RWPE1 (cell line): ENCODE measurements at regions not wholly inside any gene's neighbourhood (a gene's known extent, or its start where the extent isn't known, plus 50 kb on each side); places are given as distances from the start of the nearest gene placed in this dataset.

Source experiments
- CTCF ChIA-PET: fragments of 350-600 bp; sonication (Branson Sonifier 250); formaldehyde crosslinking; extraction: SDS; loops from one replicate; lab custom pipeline; 2021; lab: Yijun Ruan, JAX
- POLR2A ChIA-PET: fragments of 400-600 bp; formaldehyde crosslinking; extraction: SDS; loops from one replicate; lab custom pipeline; 2020; ENCODE audit warnings: antibody characterized with exemption; ENCODE audit not compliant: low non-redundant PET; lab: Yijun Ruan, JAX
- DNase-seq: peaks from one replicate; pipeline ENCODE4 v3.0.0; 2012; ENCODE audit warnings: low spot score
- H3K27ac ChIP-seq: fragments of 450-650 bp; 2 replicates; pipeline ENCODE4 v1.5.1; 2017
- CTCF ChIP-seq: fragments of 450-650 bp; conservative IDR thresholded peaks from 2 replicates; pipeline ENCODE4 v1.5.1; 2017; ENCODE audit warnings: low read depth, mild to moderate bottlenecking

DNA sequence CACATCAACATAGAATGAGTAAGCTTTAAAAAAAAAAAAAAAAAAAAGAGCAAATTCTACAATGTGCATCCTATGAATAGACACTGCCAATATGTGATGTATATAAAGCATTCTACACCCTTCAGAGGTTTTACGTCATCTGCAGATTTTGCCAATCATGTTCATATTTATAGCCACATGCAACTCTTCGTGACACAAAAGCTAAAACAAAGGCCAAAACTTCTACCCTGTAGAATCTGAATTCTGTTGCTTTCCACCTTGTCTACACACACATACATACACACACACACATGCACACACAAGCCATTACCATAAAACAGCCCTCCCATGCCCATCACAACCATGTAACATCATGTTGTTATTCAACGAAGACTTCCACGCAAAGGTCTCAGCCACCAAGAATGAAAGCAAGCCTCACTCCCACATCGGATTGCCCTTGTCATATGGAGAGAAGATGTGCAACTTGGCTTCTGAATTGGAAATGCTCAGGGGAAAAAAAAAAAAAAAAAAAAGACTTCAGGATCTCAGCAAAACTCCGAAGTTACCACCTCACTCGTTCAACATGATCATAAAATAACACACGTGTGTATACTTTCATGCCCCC lies 479.4 kb upstream of the JARID2 start:
- TF ChIP-seq CTCF = no peak
- DNase-seq = no peak
- H3K27ac ChIP-seq = no peak overlapping the region
- CTCF ChIA-PET = interaction anchor here (0.6 to 0.7 kb wide), 2 partner anchors 13 to 515 kb away, joined by 3 read pairs; no protein-coding TSS in a partner anchor
- POLR2A ChIA-PET = no interaction called here

DNA sequence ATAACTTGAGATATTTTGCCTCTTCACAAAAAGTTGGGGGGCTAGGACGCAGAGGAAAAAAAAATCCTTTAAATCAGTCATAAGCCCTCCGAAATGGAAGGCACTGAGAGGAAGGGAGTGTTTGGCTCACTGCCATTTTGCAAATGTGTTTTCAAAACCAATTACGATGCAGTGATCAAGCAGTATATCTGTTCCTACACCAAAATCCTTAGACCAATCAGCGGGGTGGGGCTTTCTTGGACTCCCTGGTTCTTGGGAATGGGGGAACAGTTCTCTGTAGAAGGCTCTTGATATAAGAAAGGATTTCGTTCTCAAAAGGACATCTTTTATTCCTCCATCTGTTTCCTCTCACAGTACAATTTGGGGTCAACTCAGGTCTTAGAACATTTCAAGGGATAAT lies 478.6 kb upstream of the JARID2 start:
- no peak for DNase-seq
- ChIA-PET POLR2A (no interaction called here), CTCF (interaction anchor here (0.7 kb wide), 1 partner anchor 516 kb away, joined by 3 read pairs; no protein-coding TSS in a partner anchor)
- TF ChIP-seq CTCF = no peak
- no peak overlapping the region for H3K27ac ChIP-seq

- no peak overlapping the region for H3K27ac ChIP-seq
- ChIA-PET CTCF (no interaction called here), POLR2A (no interaction called here)
- no peak for TF ChIP-seq CTCF
- no peak for DNase-seq
Observed at GRCh38 chr6:14770040-14770439, 475.8 kb upstream of the JARID2 start.

- DNase-seq = no peak
- ChIA-PET CTCF (no interaction called here), POLR2A (no interaction called here)
- TF ChIP-seq CTCF = no peak
- no peak overlapping the region for H3K27ac ChIP-seq
Observed at GRCh38 chr6:14770572-14770971, 475.3 kb upstream of the JARID2 start.

DNA sequence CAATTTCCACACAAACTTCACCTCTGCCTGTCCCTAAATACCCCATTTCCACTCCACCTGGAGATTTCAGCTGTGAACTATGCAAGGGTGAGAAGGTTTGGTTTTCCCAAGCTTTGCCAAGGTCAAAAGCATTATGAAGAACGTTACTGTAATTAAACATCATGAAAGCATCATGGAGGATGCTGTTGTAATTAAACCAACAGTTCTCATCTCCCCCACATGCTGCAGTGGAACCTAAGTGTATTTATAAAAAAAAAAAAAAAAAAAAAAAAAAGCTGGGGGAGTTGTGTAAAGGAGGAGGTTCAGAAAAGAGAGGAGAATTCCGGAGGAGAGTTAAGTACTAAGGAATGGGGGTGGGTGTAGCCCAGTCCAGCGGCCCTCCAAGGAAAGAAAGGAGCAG lies 474.9 kb upstream of the JARID2 start:
- no peak overlapping the region for H3K27ac ChIP-seq
- ChIA-PET CTCF (no interaction called here), POLR2A (no interaction called here)
- no peak for DNase-seq
- no peak for TF ChIP-seq CTCF

GRCh38 chr6:14772188-14772587 lies 473.7 kb upstream of the JARID2 start:
- ChIA-PET POLR2A (no interaction called here), CTCF (no interaction called here)
- no peak overlapping the region for H3K27ac ChIP-seq
- no peak for DNase-seq
- TF ChIP-seq CTCF = no peak
